IMR-90 (cell line): ENCODE measurements at regions not wholly inside any gene's neighbourhood (a gene's known extent, or its start where the extent isn't known, plus 50 kb on each side); places are given as distances from the start of the nearest gene placed in this dataset.

Experiments
- ATAC-seq: fragments of 200-7000 bp; cut with Tn5 transposase; 2 replicates; pipeline ENCODE4 v1.9.1; 2020; ENCODE audit warnings: low read depth, mild to moderate bottlenecking, moderate library complexity
- BruUV-seq: library from RNA; stranded (reverse); fragments of 400-500 nt; replicated peaks from 2 replicates; lab custom pipeline; 2021; lab: Mats Ljungman, UMichigan
- CTCF ChIA-PET: fragments of 300-600 bp; formaldehyde crosslinking; extraction: SDS; loops from one replicate; lab custom pipeline; 2021; ENCODE audit warnings: antibody characterized with exemption; lab: Yijun Ruan, JAX
- POLR2A ChIA-PET: fragments of 300-600 bp; sonication (Branson Sonifier 250); formaldehyde crosslinking; loops from one replicate; lab custom pipeline; 2022; ENCODE audit warnings: antibody characterized with exemption; ENCODE audit not compliant: unreplicated experiment; lab: Charles Lee
- DNase-seq: peaks from one replicate; pipeline ENCODE4 v3.0.0; 2013
- H2AFZ ChIP-seq: replicated peaks from 2 replicates; pipeline ENCODE3; 2013; ENCODE audit warnings: low read length, mild to moderate bottlenecking; ENCODE audit not compliant: poor library complexity
- H2AK5ac ChIP-seq: 2 replicates; pipeline ENCODE4 v1.6.1; 2013; ENCODE audit warnings: low read depth, low read length, inconsistent platforms
- H2AK9ac ChIP-seq: replicated peaks from 2 replicates; pipeline ENCODE3; 2013; ENCODE audit warnings: mild to moderate bottlenecking, low read depth, low read length, moderate library complexity; ENCODE audit not compliant: poor library complexity
- H2BK120ac ChIP-seq: 2 replicates; pipeline ENCODE4 v1.6.1; 2013; ENCODE audit warnings: low read depth, low read length, inconsistent platforms
- H2BK15ac ChIP-seq: 3 replicates; pipeline ENCODE4 v1.6.1; 2013; ENCODE audit warnings: low read depth, low read length, inconsistent platforms
- H2BK20ac ChIP-seq: 2 replicates; pipeline ENCODE4 v1.6.1; 2013; ENCODE audit warnings: low read depth, mild to moderate bottlenecking, inconsistent platforms, low read length, moderate library complexity
- H2BK5ac ChIP-seq: 2 replicates; pipeline ENCODE4 v1.6.1; 2013; ENCODE audit warnings: mild to moderate bottlenecking, low read depth, low read length, inconsistent platforms; ENCODE audit not compliant: poor library complexity, severe bottlenecking
- H3K14ac ChIP-seq: replicated peaks from 2 replicates; pipeline ENCODE4 v1.6.1; 2013; ENCODE audit warnings: low read depth, low read length, inconsistent platforms
- H3K18ac ChIP-seq: 2 replicates; pipeline ENCODE4 v1.6.1; 2013; ENCODE audit warnings: low read depth, low read length, control low read depth
- H3K23ac ChIP-seq: 2 replicates; pipeline ENCODE4 v1.6.1; 2013; ENCODE audit warnings: low read depth, low read length, inconsistent platforms
- H3K27ac ChIP-seq: 2 replicates; pipeline ENCODE4 v1.5.1; 2013; ENCODE audit warnings: mild to moderate bottlenecking, control low read depth, low read length; ENCODE audit not compliant: insufficient read depth
- H3K27me3 ChIP-seq: 2 replicates; pipeline ENCODE4 v1.6.1; 2013; ENCODE audit warnings: low read length; ENCODE audit not compliant: control insufficient read depth, insufficient read depth
- H3K36me3 ChIP-seq: 2 replicates; pipeline ENCODE4 v1.6.1; 2013; ENCODE audit warnings: low read length, mixed read lengths; ENCODE audit not compliant: control insufficient read depth, insufficient read depth
- H3K4ac ChIP-seq: 2 replicates; pipeline ENCODE4 v1.6.1; 2013; ENCODE audit warnings: low read depth, low read length, inconsistent platforms
- H3K4me1 ChIP-seq: 2 replicates; pipeline ENCODE4 v1.6.1; 2013; ENCODE audit warnings: low read length, mixed read lengths; ENCODE audit not compliant: control insufficient read depth, insufficient read depth
- H3K4me2 ChIP-seq: 2 replicates; pipeline ENCODE4 v1.6.1; 2013; ENCODE audit warnings: low read depth, mild to moderate bottlenecking, control low read depth, low read length, moderate library complexity
- H3K4me3 ChIP-seq: 2 replicates; pipeline ENCODE4 v1.5.1; 2013; ENCODE audit warnings: low read depth, mild to moderate bottlenecking, control low read depth, low read length, moderate library complexity; ENCODE audit not compliant: insufficient read depth
- H3K56ac ChIP-seq: 2 replicates; pipeline ENCODE4 v1.6.1; 2013; ENCODE audit warnings: low read length, inconsistent platforms; ENCODE audit not compliant: insufficient read depth; ENCODE audit errors: extremely low read depth
- H3K79me1 ChIP-seq, 2 experiments: 2 replicates each; pipeline ENCODE4 v1.6.1; 2013; ENCODE audit warnings: low read length in 2 of 2, inconsistent platforms in 1 of 2, low read depth in 1 of 2
- H3K9ac ChIP-seq: 2 replicates; pipeline ENCODE4 v1.6.1; 2013; ENCODE audit warnings: low read depth, low read length, control low read depth
- H3K9me1 ChIP-seq: 2 replicates; pipeline ENCODE4 v1.6.1; 2013; ENCODE audit warnings: low read length, inconsistent platforms; ENCODE audit not compliant: insufficient read depth
- H3K9me3 ChIP-seq: 2 replicates; pipeline ENCODE4 v1.6.1; 2013; ENCODE audit warnings: low read length; ENCODE audit not compliant: control insufficient read depth, insufficient read depth
- H4K20me1 ChIP-seq: 2 replicates; pipeline ENCODE4 v1.6.1; 2013; ENCODE audit warnings: low read length, inconsistent platforms; ENCODE audit not compliant: insufficient read depth
- H4K5ac ChIP-seq: 2 replicates; pipeline ENCODE4 v1.6.1; 2013; ENCODE audit warnings: mild to moderate bottlenecking, low read depth, low read length, control low read depth
- H4K8ac ChIP-seq, 2 experiments: 2 replicates each; pipeline ENCODE4 v1.6.1; 2013; ENCODE audit warnings: low read depth in 2 of 2, low read length in 2 of 2, control low read depth in 1 of 2, inconsistent platforms in 1 of 2
- H4K91ac ChIP-seq: 2 replicates; pipeline ENCODE4 v1.6.1; 2013; ENCODE audit warnings: low read depth, low read length, inconsistent platforms; ENCODE audit not compliant: insufficient read depth
- FOS ChIP-seq: fragments of 150-350 bp; IDR thresholded peaks from 2 replicates; pipeline ENCODE4 v1.6.1; 2016; ENCODE audit warnings: low read depth, low read length
- MAFK ChIP-seq: IDR thresholded peaks from 2 replicates; pipeline ENCODE4 v1.6.1; 2012; ENCODE audit warnings: low read depth, low read length, improper control_type of control experiment
- MXI1 ChIP-seq: IDR thresholded peaks from 2 replicates; pipeline ENCODE4 v1.6.1; 2012; ENCODE audit warnings: low read depth, mild to moderate bottlenecking, low read length, moderate library complexity, borderline replicate concordance
- POLR2A ChIP-seq: IDR thresholded peaks from 2 replicates; pipeline ENCODE4 v1.6.1; 2012; ENCODE audit warnings: mild to moderate bottlenecking, low read depth, low read length
- WGBS, 2 experiments: methylation state at CpG; one replicate each; pipeline versions ENCODE4 v1.1.5 to v1.1.7; 2013; ENCODE audit warnings: missing lambda C conversion rate in 2 of 2; ENCODE audit not compliant: insufficient read length in 1 of 2; ENCODE audit errors: extremely low coverage in 2 of 2; 5-methylcytosine and 5-hydroxymethylcytosine counted together
- dilution Hi-C: fragments of 300-500 bp; cut with HindIII; formaldehyde crosslinking; loops from one replicate; pipeline ENCODE4 v1.14.3; 2018; ENCODE audit warnings: low sequenced_read_pairs; ENCODE audit not compliant: unreplicated experiment
- in situ Hi-C: fragments of 300-500 bp; cut with MboI; formaldehyde crosslinking; loops from 3 replicates; pipeline ENCODE4 v1.14.3; 2019; ENCODE audit warnings: low sequenced_read_pairs, inconsistent platforms, mixed read lengths
- intact Hi-C: fragments of 100-400 bp; cut with micrococcal nuclease; formaldehyde crosslinking; loops from 2 replicates; pipeline ENCODE4 v1.10.0; 2022

DNA sequence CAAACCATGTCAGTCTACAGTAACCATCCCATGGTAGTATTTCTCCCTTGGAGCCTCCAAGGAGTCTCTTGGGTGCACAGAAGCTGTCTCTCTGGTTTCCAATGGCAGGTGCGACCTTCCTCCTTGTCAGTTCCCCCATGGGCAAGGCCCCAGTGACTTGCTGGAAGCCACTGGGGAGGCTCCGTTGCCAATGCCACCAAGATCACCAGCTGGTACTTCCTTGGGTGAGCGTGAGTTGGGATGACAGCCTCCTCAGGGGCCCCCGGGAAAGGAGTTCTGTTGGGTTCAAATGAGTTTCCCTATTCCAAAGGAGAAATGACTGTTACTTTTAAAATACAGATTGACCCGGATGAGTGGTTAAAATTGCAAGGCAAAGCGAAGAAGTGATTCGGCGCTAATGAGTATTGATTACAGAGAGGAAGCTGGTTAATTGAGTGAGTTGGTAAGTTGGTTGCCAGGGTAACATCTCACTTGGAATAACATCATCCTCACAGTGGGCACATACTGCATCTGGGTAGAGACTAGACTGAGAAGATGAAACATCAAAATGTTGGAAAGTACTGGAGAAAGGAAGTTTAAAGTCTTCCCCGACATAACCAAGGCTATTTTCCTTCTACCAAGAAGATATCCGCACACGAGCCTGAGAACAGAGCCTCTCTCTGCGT, 53.0 kb upstream of the LAPTM5 start:
- intact Hi-C loops = no loop called here
- Histone ChIP-seq H3K27ac (peak overlapping the region; percentile 79), H3K4me2 (no peak overlapping the region), H2BK20ac (peak overlapping the region; percentile 100), H3K9me1 (peaks cover 34% of the 10 kb centered on the region), H2BK120ac (peak overlapping the region; percentile 100), H2BK5ac (peak overlapping the region; percentile 90), H3K9me3 (no peaks in the 10 kb centered on the region), H4K8ac (peak overlapping the region; percentile 31 to 95), H4K5ac (peak overlapping the region; percentile 62), H3K56ac (peak overlapping the region; percentile 80; the same call in 1 of the 2 replicates), H2AK5ac (peak overlapping the region; percentile 97), H3K14ac (peak overlapping the region; percentile 94), H2AK9ac (peak overlapping the region; percentile 49), H3K4ac (peak overlapping the region; percentile 99), H4K91ac (peak overlapping the region; percentile 97), H2AFZ (peak overlapping the region; percentile 58), H3K36me3 (no peaks in the 10 kb centered on the region), H3K79me1 (peaks cover 0 to 11% of the 10 kb centered on the region in 2 experiments; a peak in 1 of 4 replicates), H3K27me3 (no peaks in the 10 kb centered on the region), H3K9ac (peak overlapping the region; percentile 4; the same call in 1 of the 2 replicates), H3K4me3 (no peak overlapping the region), H3K4me1 (peaks cover 25% of the 10 kb centered on the region), H3K23ac (peak overlapping the region; percentile 95), H2BK15ac (peak overlapping the region; percentile 72), H4K20me1 (no peaks in the 10 kb centered on the region; the same call in 1 of the 2 replicates), H3K18ac (peak overlapping the region; percentile 49)
- ATAC-seq (no peak), DNase-seq (no peak)
- POLR2A ChIA-PET = no interaction called here
- in situ Hi-C loops = no loop called here
- dilution Hi-C loops = loop anchor here (25.0 kb wide), 1 partner anchor 102 kb away; the partner anchor contains the start of gene SDC3
- TF ChIP-seq MAFK (no peak), FOS (no peak), MXI1 (no peak), POLR2A (0 out of 2 replicates have a peak, but pooled peaks have one; percentile 1)
- 88% methylated on average over 3 of the region's 12 CpGs; no CpG with 5 or more reads in 1 of the 2 experiments for WGBS, 2 experiments
- no TSS peak for BruUV-seq
- CTCF ChIA-PET = interaction anchor here (1.0 to 1.2 kb wide), 2 partner anchors 9 to 100 kb away, joined by 3 to 5 read pairs; no protein-coding TSS in a partner anchor
